A549 (cell line): ENCODE measurements at regions not wholly inside any gene's neighbourhood (a gene's known extent, or its start where the extent isn't known, plus 50 kb on each side); places are given as distances from the start of the nearest gene placed in this dataset.

Experiments used
- CBX2 ChIP-seq: fragments of 200-600 bp; sonication (generic); IDR thresholded peaks from 2 replicates; pipeline ENCODE4 v1.6.1; 2016; ENCODE audit warnings: low read depth, mild to moderate bottlenecking, borderline replicate concordance
- CHD2 ChIP-seq: fragments of 150-350 bp; IDR thresholded peaks from 2 replicates; pipeline ENCODE4 v1.6.1; 2014; ENCODE audit warnings: low read length; ENCODE audit not compliant: partially characterized antibody
- TF ChIP-seq, protein P1 (sequence below): fragments of 450-650 bp; IDR thresholded peaks from 2 replicates; pipeline ENCODE4 v1.6.1; 2014; ENCODE audit warnings: antibody characterized with exemption

DNA sequence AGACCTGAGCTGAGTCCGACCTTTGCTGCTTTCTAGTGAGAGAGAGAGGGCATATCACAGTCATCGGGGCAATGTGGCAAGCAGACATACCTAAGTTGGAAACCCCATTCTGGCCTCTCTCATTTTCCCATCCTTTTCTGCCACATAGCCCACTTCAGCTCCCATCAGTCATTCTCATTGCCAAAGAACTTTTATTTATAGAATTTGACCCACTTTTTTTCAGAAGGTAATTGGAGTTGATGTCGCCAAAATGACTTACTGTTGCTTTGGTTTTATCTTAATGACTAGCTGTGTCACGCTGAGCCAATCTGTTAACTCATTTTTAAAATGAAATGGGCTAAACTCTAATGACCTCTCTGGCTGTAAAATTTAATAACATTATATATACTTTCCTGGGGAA, 63.9 kb upstream of the RMST start:
- TF ChIP-seq CBX2 (no peak), CHD2 (no peak)
- TF ChIP-seq, protein P1, sequence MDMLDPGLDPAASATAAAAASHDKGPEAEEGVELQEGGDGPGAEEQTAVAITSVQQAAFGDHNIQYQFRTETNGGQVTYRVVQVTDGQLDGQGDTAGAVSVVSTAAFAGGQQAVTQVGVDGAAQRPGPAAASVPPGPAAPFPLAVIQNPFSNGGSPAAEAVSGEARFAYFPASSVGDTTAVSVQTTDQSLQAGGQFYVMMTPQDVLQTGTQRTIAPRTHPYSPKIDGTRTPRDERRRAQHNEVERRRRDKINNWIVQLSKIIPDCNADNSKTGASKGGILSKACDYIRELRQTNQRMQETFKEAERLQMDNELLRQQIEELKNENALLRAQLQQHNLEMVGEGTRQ: no peak
